Activated naive CD8-positive, alpha-beta T cell treated with anti-CD3 and anti-CD28 coated beads, Interleukin-2, amount 10 ng/mL, durations not matched to agents 7 days and 5 days (primary cell): ENCODE measurements at regions not wholly inside any gene's neighbourhood (a gene's known extent, or its start where the extent isn't known, plus 50 kb on each side); places are given as distances from the start of the nearest gene placed in this dataset.
A peak's percentile ranks its signal among the peaks of the same experiment; 100 is the strongest.
"Not testable (repeated sequence)": the region's sequence is repeated elsewhere in the genome, so short reads cannot be mapped to it uniquely, and the experiment has no call there.

Experiments used
- ATAC-seq: fragments of 150-1000 bp; cut with Tn5 transposase; one replicate; pipeline ENCODE4 v1.10.0; 2021; ENCODE audit warnings: low read depth, moderate library complexity
- POLR2A ChIA-PET: fragments of 350-600 bp; sonication (Branson Sonifier 250); formaldehyde crosslinking; loops from one replicate; lab custom pipeline; 2021; ENCODE audit warnings: antibody characterized with exemption; lab: Charles Lee
- DNase-seq: peaks from one replicate; pipeline ENCODE4 v3.0.0; 2021
- H3K27ac Mint-ChIP-seq: one replicate; pipeline ENCODE4 v1.8.0; 2022; ENCODE audit warnings: mild to moderate bottlenecking, mixed read lengths
- H3K27me3 Mint-ChIP-seq: one replicate; pipeline ENCODE4 v1.8.0; 2022; ENCODE audit warnings: mild to moderate bottlenecking, moderate library complexity, mixed read lengths
- H3K36me3 Mint-ChIP-seq: one replicate; pipeline ENCODE4 v1.8.0; 2021; ENCODE audit warnings: mild to moderate bottlenecking, mixed read lengths
- H3K4me1 Mint-ChIP-seq: one replicate; pipeline ENCODE4 v1.8.0; 2021; ENCODE audit warnings: mixed read lengths
- H3K4me3 Mint-ChIP-seq: one replicate; pipeline ENCODE4 v1.8.0; 2022; ENCODE audit warnings: mild to moderate bottlenecking, moderate library complexity, mixed read lengths
- H3K9me3 Mint-ChIP-seq: one replicate; pipeline ENCODE4 v1.8.0; 2021; ENCODE audit warnings: mixed read lengths

- POLR2A ChIA-PET, H3K4me3 Mint-ChIP-seq, DNase-seq, H3K27me3 Mint-ChIP-seq, ATAC-seq, H3K27ac Mint-ChIP-seq: not testable (repeated sequence)
- Mint-ChIP-seq H3K9me3 (peaks cover 20% of the 10 kb centered on the region), H3K36me3 (peaks cover 62% of the 10 kb centered on the region), H3K4me1 (peaks cover 40% of the 10 kb centered on the region)
These were observed 391.7 kb downstream of the PTPRC start for GRCh38 chr1:199030541-199030940.

GRCh38 chr1:199031170-199031569 lies 392.3 kb downstream of the PTPRC start:
- H3K27ac Mint-ChIP-seq, POLR2A ChIA-PET, H3K27me3 Mint-ChIP-seq, DNase-seq, ATAC-seq, H3K4me3 Mint-ChIP-seq: not testable (repeated sequence)
- Mint-ChIP-seq H3K36me3 (peaks cover 62% of the 10 kb centered on the region), H3K9me3 (peaks cover 20% of the 10 kb centered on the region), H3K4me1 (peaks cover 42% of the 10 kb centered on the region)

GRCh38 chr1:199032479-199032878 lies 393.6 kb downstream of the PTPRC start:
- H3K27ac Mint-ChIP-seq, result peak overlapping the region; percentile 66
- ATAC-seq, H3K27me3 Mint-ChIP-seq, DNase-seq, POLR2A ChIA-PET, H3K4me3 Mint-ChIP-seq: not testable (repeated sequence)
- peaks cover 62% of the 10 kb centered on the region for H3K36me3 Mint-ChIP-seq
- H3K4me1 Mint-ChIP-seq, result peaks cover 40% of the 10 kb centered on the region
- peaks cover 24% of the 10 kb centered on the region for H3K9me3 Mint-ChIP-seq

- peaks cover 42% of the 10 kb centered on the region for H3K4me1 Mint-ChIP-seq
These were observed 394.8 kb downstream of the PTPRC start for GRCh38 chr1:199033661-199034060.

GRCh38 chr1:199038156-199038555 lies 399.3 kb downstream of the PTPRC start:
- ATAC-seq, result no peak
- Mint-ChIP-seq H3K27me3 (no peaks in the 10 kb centered on the region), H3K4me3 (no peak overlapping the region), H3K27ac (no peak overlapping the region), H3K4me1 (peaks cover 45% of the 10 kb centered on the region), H3K36me3 (peaks cover 43% of the 10 kb centered on the region), H3K9me3 (peaks cover 10% of the 10 kb centered on the region)
- POLR2A ChIA-PET, result no interaction called here
- DNase-seq, result no peak

More at GRCh38 chr1:199033661-199034060, 394.8 kb downstream of the PTPRC start:
- Mint-ChIP-seq H3K9me3 (peaks cover 21% of the 10 kb centered on the region), H3K4me3 (peak overlapping the region; percentile 10), H3K27me3 (no peaks in the 10 kb centered on the region), H3K27ac (no peak overlapping the region), H3K36me3 (peaks cover 60% of the 10 kb centered on the region)
- POLR2A ChIA-PET, result no interaction called here
- no peak for DNase-seq
- no peak for ATAC-seq

- Mint-ChIP-seq H3K27ac (peak overlapping the region; percentile 80), H3K9me3 (peaks cover 14% of the 10 kb centered on the region), H3K27me3 (no peaks in the 10 kb centered on the region), H3K36me3 (peaks cover 47% of the 10 kb centered on the region), H3K4me1 (peaks cover 40% of the 10 kb centered on the region), H3K4me3 (peak overlapping the region; percentile 47)
- ATAC-seq, result no peak
- DNase-seq, result no peak
- POLR2A ChIA-PET, result interaction anchor here (1.5 kb wide), 1 partner anchor 104 kb away, joined by 5 read pairs; no protein-coding TSS in a partner anchor
These were observed 401.5 kb downstream of the PTPRC start for GRCh38 chr1:199040076-199040905.

- H3K27ac Mint-ChIP-seq, result peak overlapping the region; percentile 89
- H3K4me3 Mint-ChIP-seq, result peak overlapping the region; percentile 55
- H3K9me3 Mint-ChIP-seq, result peaks cover 17% of the 10 kb centered on the region
- ATAC-seq (peak; percentile 88), DNase-seq (no peak)
- H3K36me3 Mint-ChIP-seq, result peaks cover 47% of the 10 kb centered on the region
- H3K27me3 Mint-ChIP-seq, result no peaks in the 10 kb centered on the region
- H3K4me1 Mint-ChIP-seq, result peaks cover 38% of the 10 kb centered on the region
- POLR2A ChIA-PET, result interaction anchor here (0.7 to 1.5 kb wide), 8 partner anchors 20 to 111 kb away, joined by 3 to 27 read pairs (median 4); no protein-coding TSS in a partner anchor
These were observed 402.5 kb downstream of the PTPRC start for GRCh38 chr1:199041173-199041914.

GRCh38 chr1:199042193-199042592 lies 403.4 kb downstream of the PTPRC start:
- Mint-ChIP-seq H3K4me3 (no peak overlapping the region), H3K9me3 (peaks cover 16% of the 10 kb centered on the region), H3K27me3 (no peaks in the 10 kb centered on the region), H3K4me1 (peaks cover 39% of the 10 kb centered on the region), H3K27ac (peak overlapping the region; percentile 67), H3K36me3 (peaks cover 51% of the 10 kb centered on the region)
- DNase-seq, result no peak
- ATAC-seq, result no peak
- POLR2A ChIA-PET, result interaction anchor here (0.7 to 1.5 kb wide), 8 partner anchors 21 to 112 kb away, joined by 3 to 27 read pairs (median 4); no protein-coding TSS in a partner anchor

GRCh38 chr1:199044191-199044590 lies 405.4 kb downstream of the PTPRC start:
- no peaks in the 10 kb centered on the region for H3K27me3 Mint-ChIP-seq
- no peak overlapping the region for H3K4me3 Mint-ChIP-seq
- H3K27ac Mint-ChIP-seq, result no peak overlapping the region
- DNase-seq (no peak), ATAC-seq (no peak)
- POLR2A ChIA-PET, result no interaction called here
- peaks cover 60% of the 10 kb centered on the region for H3K36me3 Mint-ChIP-seq
- peaks cover 29% of the 10 kb centered on the region for H3K9me3 Mint-ChIP-seq
- H3K4me1 Mint-ChIP-seq, result peaks cover 35% of the 10 kb centered on the region

- Mint-ChIP-seq H3K4me1 (peaks cover 19% of the 10 kb centered on the region), H3K9me3 (peaks cover 38% of the 10 kb centered on the region), H3K36me3 (peaks cover 70% of the 10 kb centered on the region), H3K27me3 (no peaks in the 10 kb centered on the region), H3K27ac (no peak overlapping the region), H3K4me3 (no peak overlapping the region)
- DNase-seq, result no peak
- POLR2A ChIA-PET, result interaction anchor here (0.7 to 1.1 kb wide), 2 partner anchors 10 to 36 kb away, joined by 4 to 5 read pairs; no protein-coding TSS in a partner anchor
- ATAC-seq, result peak; percentile 55
These were observed 407.8 kb downstream of the PTPRC start for GRCh38 chr1:199046618-199047017.

- H3K4me3 Mint-ChIP-seq, result no peak overlapping the region
- peaks cover 2% of the 10 kb centered on the region for H3K4me1 Mint-ChIP-seq
- H3K9me3 Mint-ChIP-seq, result peaks cover 14% of the 10 kb centered on the region
- POLR2A ChIA-PET, result no interaction called here
- H3K27ac Mint-ChIP-seq, result no peak overlapping the region
- H3K27me3 Mint-ChIP-seq, result no peaks in the 10 kb centered on the region
- no peak for ATAC-seq
- peaks cover 31% of the 10 kb centered on the region for H3K36me3 Mint-ChIP-seq
- DNase-seq, result no peak
These were observed 415.9 kb downstream of the PTPRC start for GRCh38 chr1:199054694-199055093.

- ATAC-seq, result no peak
- Mint-ChIP-seq H3K9me3 (peaks cover 12% of the 10 kb centered on the region), H3K27ac (no peak overlapping the region), H3K27me3 (no peaks in the 10 kb centered on the region), H3K36me3 (peaks cover 22% of the 10 kb centered on the region), H3K4me3 (no peak overlapping the region), H3K4me1 (peaks cover 3% of the 10 kb centered on the region)
- POLR2A ChIA-PET, result no interaction called here
- DNase-seq, result no peak
These were observed 418.5 kb downstream of the PTPRC start for GRCh38 chr1:199057322-199057721.

- Mint-ChIP-seq H3K36me3 (peaks cover 27% of the 10 kb centered on the region), H3K27me3 (no peaks in the 10 kb centered on the region)
- POLR2A ChIA-PET, result no interaction called here
These were observed 419.4 kb downstream of the PTPRC start for GRCh38 chr1:199058281-199058680.

More at GRCh38 chr1:199058281-199058680, 419.4 kb downstream of the PTPRC start:
- Mint-ChIP-seq H3K4me3 (no peak overlapping the region), H3K4me1 (peaks cover 3% of the 10 kb centered on the region), H3K27ac (no peak overlapping the region), H3K9me3 (peaks cover 12% of the 10 kb centered on the region)
- DNase-seq (no peak), ATAC-seq (no peak)
